ENCODE measurements at regions not wholly inside any gene's neighbourhood (a gene's known extent, or its start where the extent isn't known, plus 50 kb on each side); places are given as distances from the start of the nearest gene placed in this dataset.

DNA sequence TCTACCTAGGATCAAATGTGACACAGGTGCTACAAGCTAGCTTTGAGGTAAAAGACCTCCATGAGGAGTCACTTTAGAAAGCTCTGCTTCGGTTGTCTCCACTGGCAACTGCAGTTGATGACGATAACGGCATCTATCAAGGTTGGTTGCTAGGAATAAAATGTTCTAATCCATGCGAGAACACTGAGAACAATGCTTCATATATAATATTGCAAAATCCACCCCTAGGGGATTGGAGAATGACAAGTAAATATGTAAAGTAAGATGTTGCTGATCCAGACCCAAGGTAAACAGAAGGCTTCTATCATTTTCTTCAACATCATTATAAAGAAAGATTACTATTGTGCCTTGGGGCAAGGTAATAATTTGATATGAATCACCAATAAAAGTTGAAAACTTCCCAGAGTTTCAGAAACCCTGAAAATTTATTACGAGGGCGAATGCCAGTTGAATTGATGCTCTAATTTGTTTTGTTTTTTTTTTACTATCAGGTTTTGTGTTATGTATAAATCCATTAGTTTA lies 1003.4 kb downstream of the CDH18 start:
- TF ChIP-seq CBX2 (IDR thresholded peaks at IDR 0.05; ENCODE audit: insufficient read depth, low read length, poor library complexity, severe bottlenecking): no peak
- no peak for TF ChIP-seq ETV5 (CRISPR knock-in tag; IDR thresholded peaks at IDR 0.05; ENCODE audit: low read depth)
- TF ChIP-seq, protein P1, sequence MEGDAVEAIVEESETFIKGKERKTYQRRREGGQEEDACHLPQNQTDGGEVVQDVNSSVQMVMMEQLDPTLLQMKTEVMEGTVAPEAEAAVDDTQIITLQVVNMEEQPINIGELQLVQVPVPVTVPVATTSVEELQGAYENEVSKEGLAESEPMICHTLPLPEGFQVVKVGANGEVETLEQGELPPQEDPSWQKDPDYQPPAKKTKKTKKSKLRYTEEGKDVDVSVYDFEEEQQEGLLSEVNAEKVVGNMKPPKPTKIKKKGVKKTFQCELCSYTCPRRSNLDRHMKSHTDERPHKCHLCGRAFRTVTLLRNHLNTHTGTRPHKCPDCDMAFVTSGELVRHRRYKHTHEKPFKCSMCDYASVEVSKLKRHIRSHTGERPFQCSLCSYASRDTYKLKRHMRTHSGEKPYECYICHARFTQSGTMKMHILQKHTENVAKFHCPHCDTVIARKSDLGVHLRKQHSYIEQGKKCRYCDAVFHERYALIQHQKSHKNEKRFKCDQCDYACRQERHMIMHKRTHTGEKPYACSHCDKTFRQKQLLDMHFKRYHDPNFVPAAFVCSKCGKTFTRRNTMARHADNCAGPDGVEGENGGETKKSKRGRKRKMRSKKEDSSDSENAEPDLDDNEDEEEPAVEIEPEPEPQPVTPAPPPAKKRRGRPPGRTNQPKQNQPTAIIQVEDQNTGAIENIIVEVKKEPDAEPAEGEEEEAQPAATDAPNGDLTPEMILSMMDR (IDR thresholded peaks at IDR 0.05 in 2 of 3, conservative IDR thresholded peaks at IDR 0.05 in 1 of 3; ENCODE audit: insufficient read depth in 2 of 3, low read depth in 1 of 3, low read length in 3 of 3): no peak
